C4-2B (cell line): ENCODE measurements at regions not wholly inside any gene's neighbourhood (a gene's known extent, or its start where the extent isn't known, plus 50 kb on each side); places are given as distances from the start of the nearest gene placed in this dataset.

Experiments used
- H3K27ac ChIP-seq: fragments of 450-650 bp; 2 replicates; pipeline ENCODE4 v1.5.1; 2017
- ZFX ChIP-seq: fragments of 450-650 bp; IDR thresholded peaks from 2 replicates; pipeline ENCODE4 v1.6.1; 2017
- TF ChIP-seq, protein P1 (sequence below): fragments of 450-650 bp; conservative IDR thresholded peaks from 2 replicates; pipeline ENCODE4 v1.5.1; 2017; ENCODE audit warnings: mild to moderate bottlenecking

DNA sequence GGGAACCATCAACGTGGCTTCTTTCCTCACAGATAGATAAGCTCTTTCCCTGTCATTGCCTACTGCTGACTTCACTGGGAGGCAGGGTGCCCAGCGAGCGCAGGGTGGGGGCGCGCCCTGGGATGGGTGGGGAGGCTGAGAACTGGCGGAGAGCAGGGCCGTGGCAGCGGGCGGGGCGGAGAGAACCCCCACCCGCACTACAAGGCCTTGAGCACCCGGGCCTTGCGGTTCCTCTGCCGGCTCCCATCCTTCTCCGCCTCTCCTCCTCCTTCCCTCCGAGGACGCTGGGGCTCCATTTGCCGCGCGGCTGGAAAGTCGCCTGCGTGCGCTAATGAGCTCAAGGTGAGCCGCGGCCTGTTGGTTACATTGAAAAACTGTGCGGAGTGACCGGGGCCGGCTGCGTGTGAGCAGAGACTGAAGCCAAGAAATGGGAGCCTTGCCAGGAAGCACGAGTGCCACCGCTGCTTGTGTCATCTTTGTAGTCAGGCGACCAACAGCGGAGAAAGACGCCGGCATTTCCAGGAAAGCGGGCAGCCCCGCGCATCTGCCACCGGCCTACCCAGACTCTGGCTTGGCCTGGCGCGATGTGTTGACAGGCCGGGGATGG is 963.5 kb upstream of the SLC35B3 start:
- no peak overlapping the region; the same call in 1 of the 2 replicates for H3K27ac ChIP-seq
- no peak for TF ChIP-seq ZFX
- TF ChIP-seq, protein P1, sequence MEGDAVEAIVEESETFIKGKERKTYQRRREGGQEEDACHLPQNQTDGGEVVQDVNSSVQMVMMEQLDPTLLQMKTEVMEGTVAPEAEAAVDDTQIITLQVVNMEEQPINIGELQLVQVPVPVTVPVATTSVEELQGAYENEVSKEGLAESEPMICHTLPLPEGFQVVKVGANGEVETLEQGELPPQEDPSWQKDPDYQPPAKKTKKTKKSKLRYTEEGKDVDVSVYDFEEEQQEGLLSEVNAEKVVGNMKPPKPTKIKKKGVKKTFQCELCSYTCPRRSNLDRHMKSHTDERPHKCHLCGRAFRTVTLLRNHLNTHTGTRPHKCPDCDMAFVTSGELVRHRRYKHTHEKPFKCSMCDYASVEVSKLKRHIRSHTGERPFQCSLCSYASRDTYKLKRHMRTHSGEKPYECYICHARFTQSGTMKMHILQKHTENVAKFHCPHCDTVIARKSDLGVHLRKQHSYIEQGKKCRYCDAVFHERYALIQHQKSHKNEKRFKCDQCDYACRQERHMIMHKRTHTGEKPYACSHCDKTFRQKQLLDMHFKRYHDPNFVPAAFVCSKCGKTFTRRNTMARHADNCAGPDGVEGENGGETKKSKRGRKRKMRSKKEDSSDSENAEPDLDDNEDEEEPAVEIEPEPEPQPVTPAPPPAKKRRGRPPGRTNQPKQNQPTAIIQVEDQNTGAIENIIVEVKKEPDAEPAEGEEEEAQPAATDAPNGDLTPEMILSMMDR, result no peak

DNA sequence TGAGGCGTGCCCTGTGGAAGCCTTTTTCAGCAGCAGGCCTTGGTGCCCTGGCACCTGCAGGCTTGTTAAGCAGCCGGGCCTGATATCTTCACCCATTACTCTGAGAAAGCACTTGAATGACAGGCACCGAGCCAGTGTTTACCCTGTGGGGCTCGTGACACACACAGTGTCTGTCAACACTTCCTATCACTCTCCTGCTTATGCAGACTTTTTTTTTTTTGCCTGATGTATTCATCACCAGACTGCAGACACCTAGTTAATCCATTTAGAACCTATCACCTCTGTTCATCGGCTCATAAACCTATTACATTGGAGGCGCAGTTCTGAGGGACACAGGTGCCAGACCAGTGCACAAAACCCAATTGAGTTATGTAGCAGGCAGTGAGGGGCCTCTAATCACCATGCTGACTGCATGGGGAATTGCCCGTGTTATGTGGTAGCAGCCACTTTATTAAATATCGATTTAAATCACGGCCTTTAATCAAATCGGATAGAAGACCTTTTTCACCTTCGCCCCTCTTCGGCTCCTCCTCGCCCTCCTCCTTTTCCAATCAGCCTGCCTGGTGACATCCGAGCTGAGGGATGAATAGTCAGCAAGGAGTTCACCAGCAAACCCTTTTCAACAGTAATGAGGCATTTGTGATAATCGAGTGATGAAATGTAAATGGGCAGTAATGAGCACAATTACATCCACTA is 962.9 kb upstream of the SLC35B3 start:
- TF ChIP-seq, protein P1, result no peak
- TF ChIP-seq ZFX, result no peak
- no peak overlapping the region; the same call in 1 of the 2 replicates for H3K27ac ChIP-seq

DNA sequence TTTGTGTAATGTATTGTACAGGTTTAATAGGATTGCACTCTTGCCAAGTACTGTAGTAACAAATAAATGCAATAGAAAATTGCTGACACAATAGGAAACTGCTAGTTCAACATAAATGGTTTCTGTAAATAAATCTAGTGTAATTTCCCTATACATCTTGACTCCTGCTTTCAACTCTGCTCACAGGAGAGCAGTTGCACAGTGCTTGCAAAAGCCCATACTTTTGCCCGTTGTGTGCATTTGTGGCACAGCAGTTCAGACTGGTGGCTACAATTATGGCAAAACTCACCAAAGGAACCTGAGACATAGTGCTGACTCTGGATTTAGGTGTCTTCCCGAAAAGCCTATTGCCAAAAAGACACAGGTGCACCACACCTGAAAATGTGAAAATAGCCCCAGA is 953.3 kb upstream of the SLC35B3 start:
- H3K27ac ChIP-seq, result no peak overlapping the region
- TF ChIP-seq, protein P1, result no peak
- no peak for TF ChIP-seq ZFX

DNA sequence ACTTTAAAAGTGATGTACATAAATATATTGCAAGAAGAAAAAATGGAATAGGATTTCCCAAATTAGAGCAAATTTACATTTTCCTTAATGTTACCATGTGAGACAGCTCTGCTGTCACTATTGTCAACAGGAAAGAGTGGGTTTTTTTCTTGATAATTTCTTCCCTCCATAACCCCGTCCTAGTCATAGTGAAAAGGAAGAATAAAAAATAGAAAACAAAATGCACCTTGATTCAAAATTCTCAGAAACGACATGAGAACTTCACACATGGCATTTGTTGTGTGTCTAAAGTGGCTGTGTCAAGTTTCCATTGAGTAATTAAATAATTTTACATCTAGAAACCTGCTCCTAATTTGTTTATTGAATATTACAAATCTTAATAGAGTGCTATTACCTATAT is 945.2 kb upstream of the SLC35B3 start:
- no peak overlapping the region for H3K27ac ChIP-seq
- TF ChIP-seq ZFX, result no peak
- TF ChIP-seq, protein P1, result no peak

DNA sequence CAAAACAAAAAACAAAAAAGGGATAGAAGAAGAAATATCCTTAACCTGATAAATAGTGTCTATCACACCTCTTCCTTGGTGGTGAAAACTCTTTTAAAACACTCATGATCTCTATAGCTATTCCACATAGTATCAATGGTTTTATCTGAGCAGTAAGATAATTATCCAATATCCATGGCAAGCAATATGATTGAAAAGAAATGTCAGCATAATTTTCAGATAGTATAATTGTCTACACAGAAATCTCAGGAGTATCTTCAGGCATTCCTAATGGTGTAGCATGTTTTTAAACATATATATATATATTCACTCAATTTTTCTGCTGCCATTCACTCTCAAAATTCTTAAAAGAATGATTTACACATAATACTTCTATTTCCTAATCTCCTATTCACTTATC is 938.0 kb upstream of the SLC35B3 start:
- TF ChIP-seq, protein P1, result no peak
- TF ChIP-seq ZFX, result no peak
- H3K27ac ChIP-seq, result no peak overlapping the region

DNA sequence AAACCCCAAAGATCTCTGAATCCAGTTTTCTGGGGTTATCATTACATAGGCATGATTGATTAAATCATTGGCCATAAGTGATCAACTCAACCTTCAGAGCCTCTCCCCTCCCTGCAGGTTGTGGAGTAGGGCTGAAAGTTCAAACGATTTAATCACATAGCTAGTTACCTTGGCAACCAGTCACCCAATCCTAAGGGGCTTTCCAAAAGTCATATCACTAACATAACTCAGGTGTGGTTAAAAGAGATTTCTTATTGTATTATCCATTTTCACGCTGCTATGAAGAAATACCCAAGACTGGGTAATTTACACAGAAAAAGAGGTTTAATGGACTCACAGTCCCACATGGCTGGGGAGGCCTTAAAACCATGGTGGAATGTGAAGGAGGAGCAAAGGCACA is 935.1 kb upstream of the SLC35B3 start:
- TF ChIP-seq, protein P1, result no peak
- TF ChIP-seq ZFX, result no peak
- H3K27ac ChIP-seq, result no peak overlapping the region

DNA sequence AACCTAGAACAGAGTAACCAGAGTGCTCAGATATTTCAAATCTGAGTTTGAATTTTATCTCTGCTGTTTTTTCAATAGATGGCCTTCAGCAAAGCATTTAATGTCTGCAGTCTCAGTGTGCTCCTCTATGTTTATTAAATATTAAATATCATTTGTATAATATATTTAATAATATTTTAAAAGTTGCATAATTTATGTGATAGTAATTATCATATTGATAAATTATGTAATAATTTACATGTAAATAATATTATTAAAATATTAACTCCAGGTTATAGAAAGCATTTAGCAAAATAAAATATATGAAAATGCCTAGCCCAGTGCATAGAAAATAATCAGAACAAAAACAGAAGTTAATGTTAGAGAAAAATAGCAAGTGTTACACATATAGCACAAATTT is 930.0 kb upstream of the SLC35B3 start:
- TF ChIP-seq, protein P1, result no peak
- no peak for TF ChIP-seq ZFX

More for the DNA sequence above, 930.0 kb upstream of the SLC35B3 start:
- no peak overlapping the region for H3K27ac ChIP-seq
